Fibroblast of peridontal ligament (primary cell): ENCODE measurements at regions not wholly inside any gene's neighbourhood (a gene's known extent, or its start where the extent isn't known, plus 50 kb on each side); places are given as distances from the start of the nearest gene placed in this dataset.
A peak's percentile ranks its signal among the peaks of the same experiment; 100 is the strongest.

Source experiments
- DNase-seq: peaks from one replicate; pipeline ENCODE4 v3.0.0-alpha.2; 2010; ENCODE audit errors: extremely low read depth

GRCh38 chr1:87437663-87438295 is 109.1 kb downstream of the LMO4 start:
- no peak for DNase-seq

GRCh38 chr1:87439821-87440220 is 111.1 kb downstream of the LMO4 start:
- DNase-seq: no peak

GRCh38 chr1:87449348-87449963 is 120.8 kb downstream of the LMO4 start:
- no peak for DNase-seq

DNA sequence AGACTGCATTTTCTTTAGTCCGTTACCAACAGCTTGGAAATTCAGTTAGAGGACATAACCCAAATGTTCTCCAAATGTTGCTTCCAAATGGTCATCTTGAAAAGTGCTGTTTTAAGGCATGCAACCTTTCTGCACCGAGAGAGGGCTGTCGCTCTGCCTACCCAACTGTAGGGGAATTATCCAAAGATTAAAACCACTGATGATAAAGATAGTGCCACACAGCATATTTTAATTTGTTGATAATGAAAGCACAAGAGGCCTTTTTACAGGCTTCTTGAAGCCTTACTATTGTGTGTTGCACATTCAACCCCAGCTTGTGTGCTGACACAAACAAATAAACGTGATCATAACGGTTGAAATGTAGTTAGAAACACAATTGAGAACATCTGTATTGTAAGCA is 121.5 kb downstream of the LMO4 start:
- no peak for DNase-seq

DNA sequence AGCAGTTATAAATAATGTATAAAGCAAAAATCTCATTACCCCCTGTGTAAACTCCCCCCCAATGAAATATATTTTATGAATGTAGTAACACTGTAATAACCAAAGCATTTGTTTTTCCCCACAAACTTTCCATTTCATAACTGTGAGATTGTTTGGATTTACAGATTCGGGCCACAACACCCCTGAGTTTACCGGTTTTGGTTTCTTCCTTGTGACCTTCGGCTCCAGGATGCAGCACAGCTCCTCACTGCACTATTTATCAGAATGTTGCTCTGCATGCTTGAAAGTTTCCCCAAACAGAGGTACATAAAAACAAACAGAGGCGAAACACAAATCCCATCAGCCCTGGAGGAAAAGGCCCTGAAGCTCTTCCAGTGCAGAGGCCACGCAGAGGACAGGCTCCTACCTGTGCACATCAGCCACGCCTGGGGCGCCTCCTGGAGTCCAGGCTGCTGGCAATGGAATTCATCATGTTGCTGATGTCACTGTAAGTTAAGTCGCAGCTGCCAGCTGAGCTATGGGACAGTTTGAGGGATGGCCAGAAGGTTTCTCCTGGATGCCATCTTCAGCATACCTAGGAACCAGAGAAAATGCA is 122.0 kb downstream of the LMO4 start:
- DNase-seq: no peak

- peak; percentile 80 for DNase-seq
Measured at GRCh38 chr1:87451229-87451920, 122.7 kb downstream of the LMO4 start.

DNA sequence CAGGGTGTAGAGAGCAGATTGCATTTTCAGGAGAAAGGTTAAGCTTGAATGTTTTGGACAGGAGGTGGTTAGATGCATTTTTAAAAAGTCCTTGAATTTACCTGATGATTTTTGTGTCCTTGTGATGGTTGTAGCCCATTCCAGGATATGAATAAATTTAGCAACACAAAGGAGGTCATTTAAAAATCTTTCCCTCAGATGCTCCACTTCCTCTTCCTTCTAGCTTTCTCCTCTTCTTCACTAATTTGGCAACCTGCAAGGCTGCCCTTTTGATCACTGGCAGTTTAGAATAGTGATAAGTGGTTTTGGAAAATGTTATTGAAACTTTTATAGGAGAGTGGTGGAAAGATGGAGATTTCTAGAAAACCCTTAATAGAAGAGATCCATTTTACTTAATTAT is 124.0 kb downstream of the LMO4 start:
- DNase-seq: no peak

- no peak for DNase-seq
Measured at GRCh38 chr1:87457408-87457807, 128.7 kb downstream of the LMO4 start.

DNA sequence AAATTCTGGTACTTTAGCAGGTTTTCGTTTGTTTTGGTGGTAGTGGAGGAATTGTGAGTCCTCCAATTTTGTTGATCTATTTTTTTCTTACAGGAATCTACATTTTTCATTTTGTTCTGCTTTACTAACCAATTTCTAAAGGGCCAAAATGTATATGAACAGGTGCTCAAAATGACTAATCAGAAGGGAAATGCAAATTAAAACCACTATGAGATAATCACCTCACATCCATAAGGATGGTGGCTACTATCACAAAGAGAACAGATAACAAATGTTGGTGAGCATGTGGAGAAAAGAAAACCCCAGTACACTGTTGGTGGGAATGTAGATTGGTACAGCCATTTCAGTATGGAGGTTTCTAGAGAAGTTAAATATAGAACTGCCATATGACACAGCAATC is 134.2 kb downstream of the LMO4 start:
- DNase-seq: no peak

- no peak for DNase-seq
Measured at GRCh38 chr1:87464022-87464490, 135.4 kb downstream of the LMO4 start.

GRCh38 chr1:87466621-87467020 is 137.9 kb downstream of the LMO4 start:
- no peak for DNase-seq

- no peak for DNase-seq
Measured at GRCh38 chr1:87472716-87473115, 144.0 kb downstream of the LMO4 start.

- no peak for DNase-seq
Measured at GRCh38 chr1:87473203-87473661, 144.6 kb downstream of the LMO4 start.

- no peak for DNase-seq
Measured at GRCh38 chr1:87474098-87474497, 145.4 kb downstream of the LMO4 start.

DNA sequence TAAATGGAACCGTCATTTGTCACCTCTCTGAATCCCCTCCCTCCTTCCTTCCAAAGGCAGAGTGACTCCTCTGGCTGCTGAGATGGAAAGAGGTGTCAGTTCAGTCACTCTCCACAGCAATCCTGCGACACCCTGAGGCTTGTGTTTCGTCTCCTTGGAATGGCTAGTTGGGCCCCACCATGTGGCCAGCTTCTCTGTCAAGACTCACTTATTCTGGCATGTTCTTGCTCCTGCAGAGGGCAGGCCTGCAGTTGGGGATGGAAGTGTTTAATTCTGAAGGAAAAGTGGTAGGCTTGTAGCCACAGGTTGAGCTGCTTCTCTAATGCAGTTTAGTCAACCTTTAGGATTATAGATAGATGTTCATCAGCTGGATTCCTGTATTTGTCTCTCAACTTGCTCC is 149.6 kb downstream of the LMO4 start:
- DNase-seq: no peak

DNA sequence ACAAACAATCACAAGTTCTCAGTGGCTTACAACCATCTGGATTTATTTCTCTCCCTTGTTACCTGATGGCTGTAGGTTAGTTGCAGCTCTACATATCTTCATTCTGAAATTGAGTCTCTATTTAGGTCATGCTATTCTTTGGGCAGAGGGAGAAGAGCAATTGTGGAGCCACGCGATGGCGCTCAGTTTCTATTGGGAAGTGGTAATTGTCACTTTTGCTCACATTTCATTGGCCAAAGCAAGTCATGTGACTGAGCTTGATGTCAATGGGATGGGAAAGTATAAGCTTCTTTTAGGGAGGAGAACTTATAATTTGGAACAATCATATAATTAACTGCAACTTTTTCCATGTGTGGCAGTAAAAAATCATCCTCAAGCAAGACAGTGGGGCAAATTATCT is 166.5 kb downstream of the LMO4 start:
- DNase-seq: no peak

DNA sequence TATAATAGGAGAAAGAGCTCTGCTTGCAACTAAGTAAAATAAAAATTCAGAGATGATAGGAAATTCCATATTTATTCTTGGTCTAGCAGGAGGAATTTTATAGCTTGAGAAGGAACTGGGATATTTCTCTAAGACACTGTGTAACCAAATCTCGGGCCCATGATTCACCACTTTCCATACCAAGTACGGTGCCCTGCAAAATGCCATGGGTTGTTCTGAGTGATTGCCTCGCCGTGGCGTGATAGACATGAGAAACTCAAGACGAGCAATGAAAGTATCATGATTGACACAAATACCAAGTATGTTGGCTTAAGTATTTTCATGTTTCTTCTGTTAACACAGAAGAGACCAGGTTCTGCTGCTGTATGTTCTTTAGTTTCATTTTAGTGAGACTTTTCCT is 167.2 kb downstream of the LMO4 start:
- no peak for DNase-seq

DNA sequence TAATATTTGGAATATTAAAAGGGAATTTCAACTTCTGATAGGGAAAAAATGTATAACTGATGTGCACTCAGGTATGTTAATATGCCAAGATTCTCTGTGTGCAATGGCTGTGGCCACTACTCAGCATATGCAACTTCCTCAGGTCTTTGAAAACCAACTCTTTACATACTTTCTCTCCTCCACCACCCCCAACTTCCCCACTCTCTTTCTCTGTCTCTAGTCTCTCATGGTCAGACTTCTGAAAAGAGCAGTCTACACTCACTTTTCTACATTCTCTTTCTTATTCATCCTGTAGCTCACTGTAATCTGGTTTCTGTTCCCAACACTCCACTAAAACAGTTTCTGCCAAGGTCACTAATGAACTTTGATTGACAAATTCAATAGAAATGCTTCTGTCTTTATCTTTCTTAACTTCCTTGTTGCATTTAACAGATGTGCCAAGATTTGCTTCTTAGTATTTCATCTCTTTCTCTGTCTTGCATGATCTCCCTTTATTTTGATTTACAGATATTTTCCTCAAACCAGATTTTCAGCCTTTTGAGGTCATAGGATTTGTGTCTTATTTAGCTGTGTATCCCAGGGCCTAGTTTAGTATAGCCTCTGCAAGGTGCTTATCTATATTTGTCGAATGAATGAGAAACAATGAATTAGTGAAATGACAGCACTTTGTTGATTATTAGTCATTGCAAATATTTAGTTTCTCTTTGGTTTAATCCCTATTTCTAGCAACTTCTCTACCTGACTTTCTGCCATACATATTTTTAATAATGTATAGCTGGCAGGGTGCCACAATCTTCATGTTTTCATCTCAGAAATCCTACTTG is 168.9 kb downstream of the LMO4 start:
- DNase-seq: no peak

GRCh38 chr1:87501738-87502137 is 173.1 kb downstream of the LMO4 start:
- peak; percentile 23 for DNase-seq

DNA sequence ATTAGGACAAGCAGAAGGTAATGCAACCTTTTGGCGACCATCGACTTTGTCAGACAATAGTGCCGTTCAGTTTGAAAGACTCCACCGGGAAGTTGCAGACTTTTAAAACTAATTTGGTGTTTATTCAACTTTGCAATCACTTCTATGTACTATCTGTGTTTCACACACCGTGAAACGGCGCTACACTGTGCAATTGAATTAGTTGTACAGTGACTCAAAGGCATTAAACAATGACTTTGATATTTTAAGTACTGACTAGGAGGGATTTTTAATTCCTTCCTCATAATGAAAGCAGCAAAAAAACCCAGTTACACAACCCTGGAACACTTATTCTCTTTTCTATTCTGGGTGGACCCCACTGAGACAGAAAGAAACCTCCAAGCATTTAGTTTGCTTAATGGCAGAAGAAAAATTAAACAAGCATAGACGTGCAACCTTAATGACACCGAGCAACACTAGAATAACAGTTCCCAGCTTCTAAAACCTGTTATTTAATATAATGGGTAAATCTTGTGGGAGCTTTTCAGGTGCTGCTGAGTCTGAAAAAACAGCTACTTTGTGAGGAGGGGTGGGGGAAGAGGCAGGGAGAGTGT is 176.8 kb downstream of the LMO4 start:
- no peak for DNase-seq

GRCh38 chr1:87506147-87506546 is 177.5 kb downstream of the LMO4 start:
- no peak for DNase-seq
